ENCODE measurements at regions not wholly inside any gene's neighbourhood (a gene's known extent, or its start where the extent isn't known, plus 50 kb on each side); places are given as distances from the start of the nearest gene placed in this dataset.

DNA sequence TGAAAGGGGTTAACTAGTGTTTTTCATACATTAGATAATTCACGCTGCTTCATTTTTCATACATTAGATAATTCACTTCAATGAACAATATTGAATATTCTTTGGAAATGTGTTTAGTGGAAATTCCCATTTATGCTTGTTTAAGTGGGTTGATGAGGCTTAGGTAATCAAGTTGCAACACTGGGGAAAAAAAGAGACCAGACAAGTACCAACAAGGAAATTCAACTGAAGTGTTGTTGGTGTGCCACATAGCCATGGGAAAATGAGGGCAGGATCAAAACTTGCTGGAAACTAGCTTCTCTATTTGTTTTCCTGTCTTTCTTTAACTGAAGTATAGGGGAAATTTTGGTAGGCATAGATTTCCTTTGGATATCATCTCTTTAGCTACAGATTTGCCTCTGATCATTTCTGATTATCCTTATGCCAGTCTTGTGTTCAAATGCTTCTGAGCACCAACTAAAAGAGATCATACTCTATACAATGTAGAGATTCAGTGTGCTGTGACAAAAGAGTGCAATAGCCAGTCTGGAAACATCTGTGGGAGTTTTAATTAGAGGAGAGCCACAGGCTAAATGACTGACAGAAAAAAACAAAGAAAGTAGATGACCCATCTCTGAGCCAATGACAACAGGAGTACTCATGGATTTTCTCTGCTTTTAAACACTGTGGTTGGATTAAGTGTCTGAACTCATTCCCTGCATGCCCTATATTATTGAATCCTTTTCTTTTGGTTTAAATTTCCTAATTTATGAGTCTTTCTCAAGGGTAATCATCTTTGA lies 67.6 kb upstream of the CTSC start:
- no peak for DNase-seq

GRCh38 chr11:88404391-88404790 lies 66.9 kb upstream of the CTSC start:
- DNase-seq, result no peak

GRCh38 chr11:88402784-88403183 lies 65.2 kb upstream of the CTSC start:
- DNase-seq, result no peak

DNA sequence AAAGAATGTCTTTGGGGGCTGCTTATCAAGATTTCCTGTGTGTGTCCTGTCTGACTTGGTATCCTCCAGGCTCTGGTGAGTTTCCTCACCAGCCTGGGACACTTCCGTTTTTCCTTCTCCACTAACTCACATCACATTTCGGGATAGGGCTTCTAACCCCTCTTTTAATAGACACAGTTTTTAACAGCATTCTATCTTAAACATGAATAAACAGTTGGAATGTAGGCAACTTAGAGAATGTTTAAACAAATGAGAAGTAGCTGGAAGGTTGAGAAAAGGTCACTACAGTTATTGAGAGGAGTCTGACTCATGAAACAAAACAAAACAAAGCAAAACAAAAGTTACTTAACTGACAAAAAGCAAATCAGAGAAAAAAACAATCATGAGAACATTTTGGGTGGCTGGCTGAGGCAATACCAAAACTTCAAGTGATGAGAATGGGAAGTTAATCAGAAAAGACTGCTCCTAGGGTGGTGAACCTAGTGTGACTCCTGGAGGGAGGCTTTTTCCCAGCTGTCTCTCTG lies 64.7 kb upstream of the CTSC start:
- no peak for DNase-seq

- DNase-seq, result no peak
Observed at GRCh38 chr11:88398791-88399570, 61.4 kb upstream of the CTSC start.

- DNase-seq, result no peak
Observed at GRCh38 chr11:88398372-88398771, 60.8 kb upstream of the CTSC start.

- no peak for DNase-seq
Observed at GRCh38 chr11:88390254-88390653, 52.7 kb upstream of the CTSC start.

DNA sequence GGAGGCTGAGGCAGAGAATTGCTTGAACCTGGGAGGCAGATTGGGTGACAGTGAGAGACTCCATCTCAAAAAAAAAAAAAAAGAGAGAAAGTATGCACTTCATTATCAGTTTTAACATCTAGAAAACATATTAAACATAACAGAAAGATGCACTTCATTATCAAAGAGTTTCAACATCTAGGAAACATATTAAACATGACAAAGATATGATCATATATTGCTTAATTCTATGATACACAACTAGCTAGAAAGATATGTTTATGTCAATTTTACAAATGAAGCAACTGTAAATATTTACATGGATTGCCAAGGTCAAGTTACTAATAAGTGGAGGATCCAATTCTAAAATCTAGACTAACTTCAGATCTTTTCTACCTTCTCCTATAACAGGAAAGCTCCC lies 50.4 kb upstream of the CTSC start:
- no peak for DNase-seq

Data from occipital lobe (tissue), 1 donor.